ENCODE measurements at regions not wholly inside any gene's neighbourhood (a gene's known extent, or its start where the extent isn't known, plus 50 kb on each side); places are given as distances from the start of the nearest gene placed in this dataset.

- no peak for DNase-seq (ENCODE audit: low read depth in 2 of 2)
These were observed 139.8 kb downstream of the RPL22L1 start for GRCh38 chr3:170730071-170730812.

GRCh38 chr3:170728181-170728580 is 141.8 kb downstream of the RPL22L1 start:
- no peak for DNase-seq (ENCODE audit: low read depth in 2 of 2)

- no peak for DNase-seq (ENCODE audit: low read depth in 2 of 2)
These were observed 141.9 kb upstream of the SLC7A14 start for GRCh38 chr3:170727754-170728153.

- DNase-seq (ENCODE audit: low read depth in 2 of 2): no peak
These were observed 141.2 kb upstream of the SLC7A14 start for GRCh38 chr3:170726976-170727661.

GRCh38 chr3:170725285-170725731 is 139.4 kb upstream of the SLC7A14 start:
- DNase-seq (ENCODE audit: low read depth in 2 of 2): no peak

GRCh38 chr3:170724599-170725280 is 138.9 kb upstream of the SLC7A14 start:
- DNase-seq (ENCODE audit: low read depth in 2 of 2): no peak

GRCh38 chr3:170723241-170723640 is 137.4 kb upstream of the SLC7A14 start:
- DNase-seq (ENCODE audit: low read depth in 2 of 2): no peak

- no peak for DNase-seq (ENCODE audit: low read depth in 2 of 2)
These were observed 135.7 kb upstream of the SLC7A14 start for GRCh38 chr3:170721563-170721962.

GRCh38 chr3:170719300-170719699 is 133.4 kb upstream of the SLC7A14 start:
- no peak for DNase-seq (ENCODE audit: low read depth in 2 of 2)

- no peak for DNase-seq (ENCODE audit: low read depth in 2 of 2)
These were observed 133.0 kb upstream of the SLC7A14 start for GRCh38 chr3:170718848-170719247.

GRCh38 chr3:170717410-170718402 is 131.8 kb upstream of the SLC7A14 start:
- no peak for DNase-seq (ENCODE audit: low read depth in 2 of 2)

GRCh38 chr3:170716172-170716805 is 130.4 kb upstream of the SLC7A14 start:
- DNase-seq (ENCODE audit: low read depth in 2 of 2): no peak

GRCh38 chr3:170714562-170715535 is 129.0 kb upstream of the SLC7A14 start:
- no peak for DNase-seq (ENCODE audit: low read depth in 2 of 2)

- no peak for DNase-seq (ENCODE audit: low read depth in 2 of 2)
These were observed 128.2 kb upstream of the SLC7A14 start for GRCh38 chr3:170714122-170714521.

GRCh38 chr3:170713653-170714052 is 127.8 kb upstream of the SLC7A14 start:
- DNase-seq (ENCODE audit: low read depth in 2 of 2): no peak

GRCh38 chr3:170712798-170713197 is 126.9 kb upstream of the SLC7A14 start:
- no peak for DNase-seq (ENCODE audit: low read depth in 2 of 2)

GRCh38 chr3:170712336-170712735 is 126.5 kb upstream of the SLC7A14 start:
- DNase-seq (ENCODE audit: low read depth in 2 of 2): no peak

GRCh38 chr3:170711786-170712185 is 125.9 kb upstream of the SLC7A14 start:
- DNase-seq (ENCODE audit: low read depth in 2 of 2): no peak

- DNase-seq (ENCODE audit: low read depth in 2 of 2): no peak
These were observed 123.2 kb upstream of the SLC7A14 start for GRCh38 chr3:170709046-170709445.

- DNase-seq (ENCODE audit: low read depth in 2 of 2): no peak
These were observed 122.0 kb upstream of the SLC7A14 start for GRCh38 chr3:170707899-170708298.
